Stimulated activated CD4-positive, alpha-beta T cell treated with anti-CD3 and anti-CD28 coated beads, Interleukin-4, amount 100 ng/mL, for 4 hours (primary cell): ENCODE measurements at regions not wholly inside any gene's neighbourhood (a gene's known extent, or its start where the extent isn't known, plus 50 kb on each side); places are given as distances from the start of the nearest gene placed in this dataset.
"Not testable (repeated sequence)": the region's sequence is repeated elsewhere in the genome, so short reads cannot be mapped to it uniquely, and the experiment has no call there.

Experiments used
- DNase-seq, 2 experiments: peaks; one replicate each; pipeline ENCODE4 v3.0.0-alpha.2; 2020

- DNase-seq = peak; percentile 47 to 76
Observed at GRCh38 chr12:8390001-8390777, 65.6 kb upstream of the CLEC6A start.

GRCh38 chr12:8396225-8397071 is 59.3 kb upstream of the CLEC6A start:
- DNase-seq = peak; percentile 46 to 75

GRCh38 chr12:8397378-8397777 is 58.4 kb upstream of the CLEC6A start:
- not testable (repeated sequence) for DNase-seq

GRCh38 chr12:8399496-8400034 is 56.2 kb upstream of the CLEC6A start:
- not testable (repeated sequence) for DNase-seq

- DNase-seq = not testable (repeated sequence)
Observed at GRCh38 chr12:8403834-8404233, 51.9 kb upstream of the CLEC6A start.

- not testable (repeated sequence) for DNase-seq
Observed at GRCh38 chr12:8404341-8404740, 51.4 kb upstream of the CLEC6A start.
